WTC11 (cell line): ENCODE measurements at regions not wholly inside any gene's neighbourhood (a gene's known extent, or its start where the extent isn't known, plus 50 kb on each side); places are given as distances from the start of the nearest gene placed in this dataset.

Experiments
- ATAC-seq: fragments of 200-7000 bp; cut with Tn5 transposase; 2 replicates; pipeline ENCODE4 v1.10.0; 2021; ENCODE audit warnings: mild to moderate bottlenecking, moderate library complexity
- CTCF ChIA-PET: fragments of 300-600 bp; sonication (Branson Sonifier 250); formaldehyde crosslinking; loops from one replicate; lab custom pipeline; 2021; ENCODE audit warnings: antibody characterized with exemption; lab: Charles Lee
- POLR2A ChIA-PET: fragments of 350-600 bp; sonication (Branson Sonifier 250); formaldehyde crosslinking; loops from one replicate; lab custom pipeline; 2021; ENCODE audit warnings: antibody characterized with exemption; lab: Charles Lee
- DNase-seq: peaks from one replicate; pipeline ENCODE4 v3.0.0; 2021; ENCODE audit warnings: low spot score
- H3K27ac Mint-ChIP-seq: 2 replicates; pipeline ENCODE4 v1.8.0; 2021; ENCODE audit warnings: mixed read lengths
- H3K27me3 Mint-ChIP-seq: 2 replicates; pipeline ENCODE4 v1.8.0; 2021; ENCODE audit warnings: low read depth, mild to moderate bottlenecking, moderate library complexity, mixed read lengths
- H3K36me3 Mint-ChIP-seq: 2 replicates; pipeline ENCODE4 v1.8.0; 2021; ENCODE audit warnings: mixed read lengths
- H3K4me1 Mint-ChIP-seq: 2 replicates; pipeline ENCODE4 v1.8.0; 2022; ENCODE audit warnings: mixed read lengths
- H3K4me3 Mint-ChIP-seq: 2 replicates; pipeline ENCODE4 v1.8.0; 2021; ENCODE audit warnings: mild to moderate bottlenecking, moderate library complexity, mixed read lengths
- H3K9me3 Mint-ChIP-seq: 2 replicates; pipeline ENCODE4 v1.8.0; 2021; ENCODE audit warnings: mixed read lengths
- ATF1 ChIP-seq: sonication (generic); formaldehyde crosslinking; IDR thresholded peaks from 2 replicates; pipeline ENCODE4 v1.8.1; 2023; ENCODE audit warnings: mild to moderate bottlenecking, moderate library complexity, missing genetic modification reagents
- CBFB ChIP-seq: sonication (generic); formaldehyde crosslinking; IDR thresholded peaks from 2 replicates; pipeline ENCODE4 v1.8.1; 2022; ENCODE audit warnings: mild to moderate bottlenecking, low read depth, missing genetic modification reagents
- CREB1 ChIP-seq: sonication (generic); formaldehyde crosslinking; IDR thresholded peaks from 2 replicates; pipeline ENCODE4 v1.8.0; 2023; ENCODE audit warnings: mild to moderate bottlenecking, missing genetic modification reagents
- ELF4 ChIP-seq: sonication (generic); formaldehyde crosslinking; IDR thresholded peaks from 2 replicates; pipeline ENCODE4 v1.8.1; 2022; ENCODE audit warnings: low read depth, mild to moderate bottlenecking, moderate library complexity, missing genetic modification reagents
- FOXJ3 ChIP-seq: sonication (generic); formaldehyde crosslinking; IDR thresholded peaks from 2 replicates; pipeline ENCODE4 v1.9.0; 2021; ENCODE audit warnings: missing genetic modification reagents, mild to moderate bottlenecking, borderline replicate concordance
- KAT7 ChIP-seq: sonication (generic); formaldehyde crosslinking; IDR thresholded peaks from 2 replicates; pipeline ENCODE4 v1.8.1; 2023; ENCODE audit warnings: missing genetic modification reagents, mild to moderate bottlenecking, borderline replicate concordance
- MXD4 ChIP-seq: fragments of 250-450 bp; sonication (Bioruptor Pico); IDR thresholded peaks from 2 replicates; pipeline ENCODE4 v1.8.0; 2021; ENCODE audit warnings: mild to moderate bottlenecking, moderate library complexity, borderline replicate concordance
- MYBL2 ChIP-seq: sonication (generic); formaldehyde crosslinking; IDR thresholded peaks from 2 replicates; pipeline ENCODE4 v1.8.1; 2023; ENCODE audit warnings: mild to moderate bottlenecking, moderate library complexity, missing genetic modification reagents
- NFATC4 ChIP-seq: fragments of 250-450 bp; sonication (Bioruptor Pico); IDR thresholded peaks from 2 replicates; pipeline ENCODE4 v1.9.0; 2021; ENCODE audit warnings: mild to moderate bottlenecking
- OVOL2 ChIP-seq: fragments of 250-450 bp; sonication (Bioruptor Pico); IDR thresholded peaks from 2 replicates; pipeline ENCODE4 v1.9.0; 2021; ENCODE audit warnings: mild to moderate bottlenecking, borderline replicate concordance
- TEAD1 ChIP-seq: sonication (generic); formaldehyde crosslinking; IDR thresholded peaks from 2 replicates; pipeline ENCODE4 v1.8.0; 2022; ENCODE audit warnings: mild to moderate bottlenecking, missing genetic modification reagents
- ZNF263 ChIP-seq: sonication (generic); formaldehyde crosslinking; IDR thresholded peaks from 2 replicates; pipeline ENCODE4 v1.8.1; 2022; ENCODE audit warnings: low read depth, mild to moderate bottlenecking, moderate library complexity, missing genetic modification reagents
- TF ChIP-seq, protein P1 (sequence below): sonication (generic); formaldehyde crosslinking; IDR thresholded peaks from 2 replicates; pipeline ENCODE4 v1.8.1; 2023; ENCODE audit warnings: mild to moderate bottlenecking, missing genetic modification reagents
- TF ChIP-seq, protein P2 (sequence below): fragments of 250-450 bp; sonication (Bioruptor Pico); IDR thresholded peaks from 2 replicates; pipeline ENCODE4 v2.1.2; 2022; ENCODE audit warnings: mild to moderate bottlenecking, moderate library complexity
- TF ChIP-seq, protein P3 (sequence below): sonication (generic); formaldehyde crosslinking; IDR thresholded peaks from 2 replicates; pipeline ENCODE4 v1.8.0; 2022; ENCODE audit warnings: mild to moderate bottlenecking, missing genetic modification reagents
- TF ChIP-seq, protein P4 (sequence below): fragments of 250-450 bp; sonication (Bioruptor Pico); IDR thresholded peaks from 2 replicates; pipeline ENCODE4 v1.9.0; 2021; ENCODE audit warnings: mild to moderate bottlenecking
- TF ChIP-seq, protein P5 (sequence below): sonication (generic); formaldehyde crosslinking; IDR thresholded peaks from 2 replicates; pipeline ENCODE4 v1.8.0; 2023; ENCODE audit warnings: mild to moderate bottlenecking, missing genetic modification reagents
- TF ChIP-seq, protein P6 (sequence below): sonication (generic); formaldehyde crosslinking; IDR thresholded peaks from 2 replicates; pipeline ENCODE4 v1.8.1; 2022; ENCODE audit warnings: mild to moderate bottlenecking, missing genetic modification reagents, moderate library complexity, borderline replicate concordance

DNA sequence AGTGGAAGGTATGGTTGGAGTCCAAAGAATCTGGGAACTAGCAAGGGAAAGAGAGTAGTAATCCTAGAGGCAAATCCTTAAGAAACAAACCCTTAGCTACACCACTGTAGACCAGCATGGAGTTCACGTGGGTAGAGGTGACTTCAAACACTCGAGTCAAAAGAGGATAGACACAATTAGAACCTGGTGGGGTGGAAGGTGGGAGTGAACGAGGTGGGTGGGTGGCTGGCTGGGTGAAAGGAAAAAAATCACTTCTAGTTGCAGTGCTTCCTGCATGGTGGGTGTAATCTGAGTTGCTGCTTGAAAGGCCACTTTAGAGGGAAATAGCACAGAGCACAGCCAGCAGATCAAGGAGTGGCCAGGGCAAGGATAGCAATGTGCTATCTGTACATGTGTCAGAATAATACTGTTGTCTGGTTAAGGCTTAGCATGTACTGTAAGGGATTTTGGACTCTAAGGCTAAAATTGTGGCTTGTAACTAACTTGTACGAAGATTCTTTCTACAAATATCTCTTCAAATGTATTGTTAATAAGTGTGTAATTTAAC is 356.2 kb downstream of the GRIA2 start (continued):
- TF ChIP-seq NFATC4 (no peak), MYBL2 (CRISPR knock-in tag) (no peak)

DNA sequence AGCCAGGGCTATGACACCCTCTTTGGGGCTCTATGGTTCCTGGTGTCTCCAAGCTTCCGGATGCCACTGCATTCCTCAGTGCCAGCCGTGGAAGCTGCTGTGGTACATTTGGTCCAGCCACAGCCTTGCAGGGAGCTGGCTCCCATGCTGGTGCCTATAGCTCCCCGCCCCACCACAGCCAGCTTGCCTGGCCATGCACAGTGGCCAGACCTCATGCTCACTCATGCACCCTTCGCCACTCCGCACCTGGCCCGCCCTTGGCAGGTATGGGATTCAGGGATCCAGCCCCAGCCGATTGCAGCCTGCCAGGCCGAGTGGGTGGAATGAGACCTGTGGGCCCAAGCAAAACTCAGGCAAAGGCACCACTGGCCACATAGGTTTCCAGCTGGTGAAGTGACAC is 354.8 kb downstream of the GRIA2 start:
- H3K4me3 Mint-ChIP-seq: no peak overlapping the region
- no peak overlapping the region for H3K27ac Mint-ChIP-seq
- TF ChIP-seq TEAD1 (CRISPR knock-in tag) (no peak), MXD4 (CRISPR knock-in tag) (no peak), ELF4 (CRISPR knock-in tag) (no peak), OVOL2 (CRISPR knock-in tag) (no peak), KAT7 (no peak), FOXJ3 (CRISPR knock-in tag) (no peak), CBFB (no peak), ATF1 (CRISPR knock-in tag) (no peak), CREB1 (no peak), ZNF263 (CRISPR knock-in tag) (no peak)
- TF ChIP-seq, protein P1, sequence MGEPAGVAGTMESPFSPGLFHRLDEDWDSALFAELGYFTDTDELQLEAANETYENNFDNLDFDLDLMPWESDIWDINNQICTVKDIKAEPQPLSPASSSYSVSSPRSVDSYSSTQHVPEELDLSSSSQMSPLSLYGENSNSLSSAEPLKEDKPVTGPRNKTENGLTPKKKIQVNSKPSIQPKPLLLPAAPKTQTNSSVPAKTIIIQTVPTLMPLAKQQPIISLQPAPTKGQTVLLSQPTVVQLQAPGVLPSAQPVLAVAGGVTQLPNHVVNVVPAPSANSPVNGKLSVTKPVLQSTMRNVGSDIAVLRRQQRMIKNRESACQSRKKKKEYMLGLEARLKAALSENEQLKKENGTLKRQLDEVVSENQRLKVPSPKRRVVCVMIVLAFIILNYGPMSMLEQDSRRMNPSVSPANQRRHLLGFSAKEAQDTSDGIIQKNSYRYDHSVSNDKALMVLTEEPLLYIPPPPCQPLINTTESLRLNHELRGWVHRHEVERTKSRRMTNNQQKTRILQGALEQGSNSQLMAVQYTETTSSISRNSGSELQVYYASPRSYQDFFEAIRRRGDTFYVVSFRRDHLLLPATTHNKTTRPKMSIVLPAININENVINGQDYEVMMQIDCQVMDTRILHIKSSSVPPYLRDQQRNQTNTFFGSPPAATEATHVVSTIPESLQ: no peak
- TF ChIP-seq, protein P2, sequence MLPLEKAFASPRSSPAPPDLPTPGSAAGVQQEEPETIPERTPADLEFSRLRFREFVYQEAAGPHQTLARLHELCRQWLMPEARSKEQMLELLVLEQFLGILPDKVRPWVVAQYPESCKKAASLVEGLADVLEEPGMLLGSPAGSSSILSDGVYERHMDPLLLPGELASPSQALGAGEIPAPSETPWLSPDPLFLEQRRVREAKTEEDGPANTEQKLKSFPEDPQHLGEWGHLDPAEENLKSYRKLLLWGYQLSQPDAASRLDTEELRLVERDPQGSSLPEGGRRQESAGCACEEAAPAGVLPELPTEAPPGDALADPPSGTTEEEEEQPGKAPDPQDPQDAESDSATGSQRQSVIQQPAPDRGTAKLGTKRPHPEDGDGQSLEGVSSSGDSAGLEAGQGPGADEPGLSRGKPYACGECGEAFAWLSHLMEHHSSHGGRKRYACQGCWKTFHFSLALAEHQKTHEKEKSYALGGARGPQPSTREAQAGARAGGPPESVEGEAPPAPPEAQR: no peak
- TF ChIP-seq, protein P3, sequence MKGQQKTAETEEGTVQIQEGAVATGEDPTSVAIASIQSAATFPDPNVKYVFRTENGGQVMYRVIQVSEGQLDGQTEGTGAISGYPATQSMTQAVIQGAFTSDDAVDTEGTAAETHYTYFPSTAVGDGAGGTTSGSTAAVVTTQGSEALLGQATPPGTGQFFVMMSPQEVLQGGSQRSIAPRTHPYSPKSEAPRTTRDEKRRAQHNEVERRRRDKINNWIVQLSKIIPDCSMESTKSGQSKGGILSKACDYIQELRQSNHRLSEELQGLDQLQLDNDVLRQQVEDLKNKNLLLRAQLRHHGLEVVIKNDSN (CRISPR knock-in tag): no peak
- TF ChIP-seq, protein P4, sequence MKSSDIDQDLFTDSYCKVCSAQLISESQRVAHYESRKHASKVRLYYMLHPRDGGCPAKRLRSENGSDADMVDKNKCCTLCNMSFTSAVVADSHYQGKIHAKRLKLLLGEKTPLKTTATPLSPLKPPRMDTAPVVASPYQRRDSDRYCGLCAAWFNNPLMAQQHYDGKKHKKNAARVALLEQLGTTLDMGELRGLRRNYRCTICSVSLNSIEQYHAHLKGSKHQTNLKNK: no peak
- TF ChIP-seq, protein P5, sequence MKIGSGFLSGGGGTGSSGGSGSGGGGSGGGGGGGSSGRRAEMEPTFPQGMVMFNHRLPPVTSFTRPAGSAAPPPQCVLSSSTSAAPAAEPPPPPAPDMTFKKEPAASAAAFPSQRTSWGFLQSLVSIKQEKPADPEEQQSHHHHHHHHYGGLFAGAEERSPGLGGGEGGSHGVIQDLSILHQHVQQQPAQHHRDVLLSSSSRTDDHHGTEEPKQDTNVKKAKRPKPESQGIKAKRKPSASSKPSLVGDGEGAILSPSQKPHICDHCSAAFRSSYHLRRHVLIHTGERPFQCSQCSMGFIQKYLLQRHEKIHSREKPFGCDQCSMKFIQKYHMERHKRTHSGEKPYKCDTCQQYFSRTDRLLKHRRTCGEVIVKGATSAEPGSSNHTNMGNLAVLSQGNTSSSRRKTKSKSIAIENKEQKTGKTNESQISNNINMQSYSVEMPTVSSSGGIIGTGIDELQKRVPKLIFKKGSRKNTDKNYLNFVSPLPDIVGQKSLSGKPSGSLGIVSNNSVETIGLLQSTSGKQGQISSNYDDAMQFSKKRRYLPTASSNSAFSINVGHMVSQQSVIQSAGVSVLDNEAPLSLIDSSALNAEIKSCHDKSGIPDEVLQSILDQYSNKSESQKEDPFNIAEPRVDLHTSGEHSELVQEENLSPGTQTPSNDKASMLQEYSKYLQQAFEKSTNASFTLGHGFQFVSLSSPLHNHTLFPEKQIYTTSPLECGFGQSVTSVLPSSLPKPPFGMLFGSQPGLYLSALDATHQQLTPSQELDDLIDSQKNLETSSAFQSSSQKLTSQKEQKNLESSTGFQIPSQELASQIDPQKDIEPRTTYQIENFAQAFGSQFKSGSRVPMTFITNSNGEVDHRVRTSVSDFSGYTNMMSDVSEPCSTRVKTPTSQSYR: no peak
- TF ChIP-seq, protein P6, sequence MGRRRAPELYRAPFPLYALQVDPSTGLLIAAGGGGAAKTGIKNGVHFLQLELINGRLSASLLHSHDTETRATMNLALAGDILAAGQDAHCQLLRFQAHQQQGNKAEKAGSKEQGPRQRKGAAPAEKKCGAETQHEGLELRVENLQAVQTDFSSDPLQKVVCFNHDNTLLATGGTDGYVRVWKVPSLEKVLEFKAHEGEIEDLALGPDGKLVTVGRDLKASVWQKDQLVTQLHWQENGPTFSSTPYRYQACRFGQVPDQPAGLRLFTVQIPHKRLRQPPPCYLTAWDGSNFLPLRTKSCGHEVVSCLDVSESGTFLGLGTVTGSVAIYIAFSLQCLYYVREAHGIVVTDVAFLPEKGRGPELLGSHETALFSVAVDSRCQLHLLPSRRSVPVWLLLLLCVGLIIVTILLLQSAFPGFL (CRISPR knock-in tag): no peak
- ATAC-seq (no peak), DNase-seq (no peak)
- POLR2A ChIA-PET: no interaction called here
- CTCF ChIA-PET: no interaction called here
- H3K27me3 Mint-ChIP-seq: no peaks in the 10 kb centered on the region
- no peaks in the 10 kb centered on the region for H3K9me3 Mint-ChIP-seq
- no peaks in the 10 kb centered on the region for H3K36me3 Mint-ChIP-seq
- H3K4me1 Mint-ChIP-seq: no peaks in the 10 kb centered on the region
